Activated CD4-positive, alpha-beta T cell treated with anti-CD3 and anti-CD28 coated beads, Interleukin-2, Interleukin-6, amounts not matched to agents 100 ng/mL and 50 ng/mL, durations not matched to agents 16 hours and 8 hours (primary cell): ENCODE measurements at regions not wholly inside any gene's neighbourhood (a gene's known extent, or its start where the extent isn't known, plus 50 kb on each side); places are given as distances from the start of the nearest gene placed in this dataset.

Source experiments
- DNase-seq: peaks from one replicate; pipeline ENCODE4 v3.0.0-alpha.2; 2020

GRCh38 chr4:157444014-157444413 lies 223.5 kb downstream of the GRIA2 start:
- no peak for DNase-seq

DNA sequence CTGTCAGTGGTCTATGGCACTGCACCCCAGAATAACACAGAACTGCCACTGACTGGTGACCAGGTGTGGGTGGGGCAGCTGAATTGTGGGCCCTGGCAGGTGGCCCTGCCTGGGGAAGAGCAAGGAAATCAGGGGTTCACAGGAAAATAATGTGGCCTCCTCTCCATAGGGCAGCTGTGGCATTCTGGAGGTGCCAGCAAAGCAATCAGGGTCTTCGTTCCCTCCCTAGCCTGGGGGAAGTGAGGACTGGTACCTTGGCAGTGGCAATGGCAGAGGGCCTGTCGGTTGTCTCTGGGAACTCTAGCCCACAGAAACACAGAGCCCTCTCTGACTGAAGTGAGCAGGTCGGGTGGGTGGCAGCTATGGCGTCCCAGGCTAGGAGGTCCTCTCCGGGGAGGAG lies 223.0 kb downstream of the GRIA2 start:
- DNase-seq = no peak

- DNase-seq = no peak
Measured at GRCh38 chr4:157425897-157426296, 205.4 kb downstream of the GRIA2 start.

DNA sequence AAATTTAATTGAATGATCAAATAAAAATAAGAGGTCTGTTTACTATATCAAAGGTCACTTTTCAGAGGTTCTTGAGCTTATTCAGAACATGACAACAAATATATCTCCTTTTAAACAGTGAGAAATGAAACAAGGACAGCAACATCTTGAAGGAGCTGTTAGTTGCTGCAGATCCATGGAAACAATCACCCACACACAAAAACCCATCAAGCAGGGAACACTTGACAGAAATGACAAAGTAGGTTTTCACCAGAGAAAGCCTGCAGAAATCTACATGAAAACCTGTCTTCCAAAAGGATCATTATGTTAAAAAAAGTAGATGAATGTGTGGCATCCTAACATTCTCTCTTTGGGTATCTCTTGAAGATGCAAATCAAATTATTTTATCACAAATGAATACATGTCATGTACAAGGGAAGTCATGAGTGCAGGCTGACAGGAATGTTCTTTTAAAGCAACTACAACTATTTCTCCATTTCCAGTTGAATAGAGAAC lies 203.0 kb downstream of the GRIA2 start:
- no peak for DNase-seq

DNA sequence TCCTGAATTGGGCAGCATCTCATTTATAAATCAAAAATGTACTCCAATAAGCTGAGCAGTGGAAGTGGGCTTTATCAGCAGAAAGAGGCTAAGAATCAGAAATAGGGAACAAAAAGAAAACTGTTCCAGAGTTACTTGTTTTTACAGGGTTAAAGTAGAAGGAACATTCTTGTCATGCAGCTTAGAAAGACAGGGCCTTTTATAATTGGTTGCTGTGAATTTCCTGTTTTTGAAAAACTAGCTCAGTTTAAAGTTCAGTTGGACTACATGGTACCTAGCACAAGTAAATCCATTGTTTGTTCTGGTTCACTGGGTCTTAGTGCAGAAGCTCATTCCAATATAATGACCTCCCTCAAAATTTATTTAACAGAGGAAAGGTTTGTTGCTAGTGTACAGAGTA lies 200.8 kb downstream of the GRIA2 start:
- no peak for DNase-seq
